GM10248 (cell line): ENCODE measurements at regions not wholly inside any gene's neighbourhood (a gene's known extent, or its start where the extent isn't known, plus 50 kb on each side); places are given as distances from the start of the nearest gene placed in this dataset.

Experiments used
- CTCF ChIA-PET: fragments of 300-600 bp; sonication (Branson Sonifier 250); formaldehyde crosslinking; extraction: SDS; loops from one replicate; lab custom pipeline; 2021; ENCODE audit warnings: antibody characterized with exemption; lab: Yijun Ruan, JAX
- POLR2A ChIA-PET: fragments of 350-650 bp; sonication (Branson Sonifier 250); formaldehyde crosslinking; extraction: SDS; loops from one replicate; lab custom pipeline; 2020; ENCODE audit warnings: antibody characterized with exemption; lab: Yijun Ruan, JAX
- DNase-seq: peaks from one replicate; pipeline ENCODE4 v3.0.0; 2012; ENCODE audit errors: extremely low spot score
- TF ChIP-seq, protein P1 (sequence below): IDR thresholded peaks from 2 replicates; pipeline ENCODE4 v1.5.1; 2012; ENCODE audit warnings: mild to moderate bottlenecking, low read depth; ENCODE audit errors: extremely low read depth, missing control alignments, control extremely low read depth

DNA sequence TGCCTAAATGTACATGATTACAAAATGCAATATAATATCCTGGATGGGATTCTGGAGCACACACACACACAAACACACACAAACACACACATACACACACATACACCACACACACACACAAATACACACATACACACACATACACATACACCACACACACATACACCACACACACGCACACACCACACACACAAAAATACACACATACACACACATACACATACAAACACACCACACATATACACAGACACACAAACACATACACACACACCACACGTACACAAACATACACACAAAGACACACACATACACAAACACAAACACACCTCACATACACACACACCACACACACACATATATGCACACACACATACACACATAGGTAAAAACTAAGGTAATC lies 134.6 kb upstream of the SYNDIG1 start:
- no peak for DNase-seq
- TF ChIP-seq, protein P1, sequence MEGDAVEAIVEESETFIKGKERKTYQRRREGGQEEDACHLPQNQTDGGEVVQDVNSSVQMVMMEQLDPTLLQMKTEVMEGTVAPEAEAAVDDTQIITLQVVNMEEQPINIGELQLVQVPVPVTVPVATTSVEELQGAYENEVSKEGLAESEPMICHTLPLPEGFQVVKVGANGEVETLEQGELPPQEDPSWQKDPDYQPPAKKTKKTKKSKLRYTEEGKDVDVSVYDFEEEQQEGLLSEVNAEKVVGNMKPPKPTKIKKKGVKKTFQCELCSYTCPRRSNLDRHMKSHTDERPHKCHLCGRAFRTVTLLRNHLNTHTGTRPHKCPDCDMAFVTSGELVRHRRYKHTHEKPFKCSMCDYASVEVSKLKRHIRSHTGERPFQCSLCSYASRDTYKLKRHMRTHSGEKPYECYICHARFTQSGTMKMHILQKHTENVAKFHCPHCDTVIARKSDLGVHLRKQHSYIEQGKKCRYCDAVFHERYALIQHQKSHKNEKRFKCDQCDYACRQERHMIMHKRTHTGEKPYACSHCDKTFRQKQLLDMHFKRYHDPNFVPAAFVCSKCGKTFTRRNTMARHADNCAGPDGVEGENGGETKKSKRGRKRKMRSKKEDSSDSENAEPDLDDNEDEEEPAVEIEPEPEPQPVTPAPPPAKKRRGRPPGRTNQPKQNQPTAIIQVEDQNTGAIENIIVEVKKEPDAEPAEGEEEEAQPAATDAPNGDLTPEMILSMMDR, result no peak
- POLR2A ChIA-PET, result no interaction called here
- CTCF ChIA-PET, result no interaction called here

DNA sequence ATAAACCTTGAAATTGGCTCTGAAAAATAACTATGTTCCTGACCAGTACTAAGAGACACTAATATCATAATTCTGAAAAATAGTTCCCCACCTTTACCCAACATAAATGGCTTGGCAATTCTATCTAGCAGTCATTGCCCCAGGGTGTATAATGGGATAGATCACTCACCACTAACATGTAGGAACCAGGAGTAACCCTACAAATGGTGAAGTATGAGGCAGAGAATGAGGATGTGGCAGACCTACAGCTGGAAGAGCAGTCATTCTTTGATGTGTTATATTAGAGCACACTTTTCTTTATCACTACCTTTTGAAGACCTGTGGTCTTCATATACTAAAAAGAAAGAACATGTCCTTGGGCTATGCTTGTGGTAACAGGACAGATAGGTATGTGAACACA lies 136.5 kb upstream of the SYNDIG1 start:
- ChIA-PET CTCF (interaction anchor here (1.9 kb wide), 1 partner anchor 13 kb away, joined by 4 read pairs; no protein-coding TSS in a partner anchor), POLR2A (no interaction called here)
- DNase-seq, result no peak
- TF ChIP-seq, protein P1, result no peak

DNA sequence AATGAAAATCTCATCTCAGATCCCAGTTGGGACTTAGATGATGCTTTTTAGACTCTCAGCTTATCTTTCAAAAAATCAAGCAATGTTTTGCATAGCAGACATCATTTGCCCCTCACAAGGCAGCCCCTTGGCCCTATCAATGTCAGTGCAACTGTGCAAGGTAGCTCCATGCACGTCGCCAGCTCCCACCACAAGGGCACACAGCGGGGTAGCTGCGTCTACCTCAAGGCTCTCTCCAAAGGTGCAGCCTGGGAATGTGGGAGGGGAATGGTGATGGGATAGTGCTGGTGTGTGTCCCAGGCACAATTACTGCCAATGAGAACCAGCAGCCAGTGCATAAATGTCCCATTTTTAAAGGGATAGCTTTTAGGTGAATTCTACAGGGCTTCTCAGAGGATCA lies 137.5 kb upstream of the SYNDIG1 start:
- POLR2A ChIA-PET, result no interaction called here
- CTCF ChIA-PET, result interaction anchor here (1.9 kb wide), 1 partner anchor 14 kb away, joined by 4 read pairs; no protein-coding TSS in a partner anchor
- TF ChIP-seq, protein P1, result no peak

GRCh38 chr20:24328901-24329300 lies 140.5 kb upstream of the SYNDIG1 start:
- DNase-seq, result no peak

More for the DNA sequence above, 137.5 kb upstream of the SYNDIG1 start:
- DNase-seq, result no peak

GRCh38 chr20:24321973-24322372 lies 147.5 kb upstream of the SYNDIG1 start:
- TF ChIP-seq, protein P1, result no peak
- ChIA-PET POLR2A (no interaction called here), CTCF (no interaction called here)
- no peak for DNase-seq

More at GRCh38 chr20:24328901-24329300, 140.5 kb upstream of the SYNDIG1 start:
- CTCF ChIA-PET, result no interaction called here
- POLR2A ChIA-PET, result no interaction called here
- TF ChIP-seq, protein P1, result no peak

DNA sequence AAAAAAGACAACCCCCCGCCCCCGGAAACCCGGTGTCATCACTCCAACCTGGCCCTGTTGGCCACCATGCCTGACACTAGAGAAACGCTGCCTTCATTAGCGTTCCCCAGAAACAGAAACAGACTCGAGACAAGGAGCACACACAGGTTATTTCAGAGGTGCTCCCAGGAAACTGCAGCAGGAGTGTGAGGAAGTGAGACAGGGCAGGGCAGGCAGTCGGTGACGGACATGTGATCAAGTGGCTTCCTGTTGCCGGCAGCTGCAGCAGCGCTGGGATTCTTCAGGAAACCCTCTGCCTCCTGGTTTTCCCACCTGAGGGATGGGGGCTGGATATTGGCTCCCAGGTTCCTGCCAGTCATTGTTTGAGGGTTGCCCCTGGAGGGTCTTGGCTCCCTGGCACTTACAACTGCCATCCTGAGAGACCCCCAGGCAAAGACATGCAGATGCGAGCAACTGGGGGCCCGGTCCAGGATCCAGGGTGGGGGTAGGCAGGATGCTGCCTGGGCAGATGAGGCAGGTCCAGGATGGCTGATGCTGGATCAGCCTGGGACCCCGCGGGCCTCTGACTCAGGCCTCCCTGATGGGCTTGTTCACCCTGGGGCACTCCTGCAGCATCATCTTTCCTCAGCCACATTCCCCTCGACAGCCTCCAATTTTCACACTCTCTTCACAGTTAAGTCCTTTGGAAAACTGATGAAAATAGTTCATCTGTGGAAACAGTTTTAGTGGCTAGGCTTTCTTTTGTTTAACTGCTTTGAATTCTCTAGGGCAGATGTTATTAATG lies 150.7 kb upstream of the SYNDIG1 start:
- ChIA-PET POLR2A (no interaction called here), CTCF (no interaction called here)
- DNase-seq, result no peak
- TF ChIP-seq, protein P1, result no peak

GRCh38 chr20:24317224-24317623 lies 152.2 kb upstream of the SYNDIG1 start:
- TF ChIP-seq, protein P1, result no peak
- ChIA-PET CTCF (interaction anchor here (1.1 kb wide), 1 partner anchor 24 kb away, joined by 3 read pairs; no protein-coding TSS in a partner anchor), POLR2A (no interaction called here)
- DNase-seq, result no peak
